Transverse colon (tissue), 4 donors: ENCODE measurements at regions not wholly inside any gene's neighbourhood (a gene's known extent, or its start where the extent isn't known, plus 50 kb on each side); places are given as distances from the start of the nearest gene placed in this dataset.

Experiments used
- DNase-seq: peaks from one replicate; pipeline ENCODE4 v3.0.0-alpha.2; 2019
- H3K27ac ChIP-seq, 4 donors: fragments of 200-600 bp; sonication (generic); 2 replicates each; pipeline ENCODE4 v1.5.1; 2016 to 2018; ENCODE audit warnings: inconsistent platforms in 4 of 4
- H3K27me3 ChIP-seq: fragments of 200-600 bp; sonication (generic); 2 replicates; pipeline ENCODE4 v1.5.1; 2017; ENCODE audit warnings: inconsistent platforms
- H3K36me3 ChIP-seq, 4 donors: fragments of 200-600 bp; sonication (generic); 2 replicates each; pipeline ENCODE4 v1.5.1; 2017 to 2019; ENCODE audit warnings: inconsistent platforms in 4 of 4
- H3K4me1 ChIP-seq, 4 donors: fragments of 200-600 bp; sonication (generic); 2 replicates each; pipeline ENCODE4 v1.5.1; 2017 to 2020; ENCODE audit warnings: inconsistent platforms in 4 of 4
- H3K4me3 ChIP-seq, 4 donors: fragments of 200-600 bp; sonication (generic); 1 replicate in 1 of 4; 2 replicates in 3 of 4; pipeline versions ENCODE4 v1.5.1 to v1.6.1; 2017 to 2019; ENCODE audit warnings: inconsistent platforms in 4 of 4
- H3K9me3 ChIP-seq, 2 donors: fragments of 200-600 bp; sonication (generic); 2 replicates each; pipeline ENCODE4 v1.5.1; 2017 to 2019; ENCODE audit warnings: inconsistent platforms in 2 of 2
- CTCF ChIP-seq, 5 experiments: fragments of 200-600 bp in 3 of 5; fragments of 450-650 bp in 2 of 5; sonication (generic) in 3 of 5; IDR thresholded peaks; 1 replicate in 2 of 5; 2 replicates in 3 of 5; pipeline ENCODE4 v1.5.1; 2016 to 2017; ENCODE audit warnings: antibody characterized with exemption in 5 of 5, inconsistent platforms in 3 of 5, mild to moderate bottlenecking in 2 of 5, moderate library complexity in 1 of 5
- EP300 ChIP-seq: sonication (generic); formaldehyde crosslinking; IDR thresholded peaks from one replicate; pipeline ENCODE4 v1.6.1; 2017; ENCODE audit warnings: antibody characterized with exemption, low read depth
- POLR2A ChIP-seq: fragments of 450-650 bp; IDR thresholded peaks from one replicate; pipeline ENCODE4 v1.6.1; 2016; ENCODE audit warnings: antibody characterized with exemption, mild to moderate bottlenecking, moderate library complexity
- POLR2AphosphoS5 ChIP-seq, 3 donors: sonication (generic); formaldehyde crosslinking; IDR thresholded peaks; one replicate each; pipeline ENCODE4 v1.6.1; 2016; ENCODE audit warnings: antibody characterized with exemption in 3 of 3
- WGBS, 2 donors: methylation state at CpG; one replicate each; pipeline ENCODE4 v1.1.5; 2018; ENCODE audit warnings: low coverage in 1 of 2; 5-methylcytosine and 5-hydroxymethylcytosine counted together
- in situ Hi-C, 4 donors: fragments of 200-750 bp; cut with MboI; loops; one replicate each; pipeline versions ENCODE4 v1.15.0 to v1.15.1; 2017; ENCODE audit warnings: low sequenced_read_pairs in 3 of 4, low pct_ligation_motif_present in 1 of 4, low pct_unique_long_range_greater_than_20kb in 1 of 4
- intact Hi-C: fragments of 100-400 bp; cut with DNase I; formaldehyde crosslinking; loops from one replicate; pipeline ENCODE4 v1.15.1; 2023; ENCODE audit warnings: low total_unique reads

DNA sequence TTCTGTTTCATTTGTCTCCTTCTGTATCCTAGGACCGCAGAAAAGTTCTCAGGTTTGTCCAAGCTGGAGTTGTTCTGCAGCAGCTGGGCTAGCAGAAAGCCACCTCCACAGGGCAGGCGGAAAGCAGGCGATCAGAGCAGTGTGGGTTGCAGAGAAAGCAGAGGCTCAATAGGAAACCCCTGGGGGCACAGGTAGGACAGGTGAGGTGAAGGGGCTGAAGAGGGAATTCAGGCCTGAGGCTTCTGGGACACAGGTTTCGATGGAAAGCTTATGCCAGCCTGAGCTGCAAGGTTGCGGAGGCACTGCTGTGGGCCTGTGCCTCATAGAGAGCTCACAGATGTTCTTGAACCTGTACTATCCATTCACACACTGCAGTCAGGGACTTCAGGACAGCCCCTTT is 194.9 kb upstream of the TPK1 start:
- in situ Hi-C loops: loop anchor here (25.0 kb wide), 1 partner anchor 1057 kb away; no protein-coding TSS in a partner anchor
- no peaks in the 10 kb centered on the region for H3K4me1 ChIP-seq
- intact Hi-C loops: no loop called here
- no peak overlapping the region for H3K27ac ChIP-seq
- H3K27me3 ChIP-seq: no peaks in the 10 kb centered on the region
- no peak for TF ChIP-seq EP300
- no peak for TF ChIP-seq CTCF (IDR thresholded peaks at IDR 0.05)
- no peak for TF ChIP-seq POLR2A
- TF ChIP-seq POLR2AphosphoS5 (IDR thresholded peaks at IDR 0.05): no peak
- WGBS, 2 donors: 91 to 92% methylated on average over 5 of the region's 5 CpGs
- H3K36me3 ChIP-seq: no peaks in the 10 kb centered on the region
- H3K9me3 ChIP-seq: no peaks in the 10 kb centered on the region
- DNase-seq: no peak
- H3K4me3 ChIP-seq: no peak overlapping the region

GRCh38 chr7:145020454-145020853 is 184.6 kb upstream of the TPK1 start:
- intact Hi-C loops (no loop called here), in situ Hi-C loops (no loop called here)
- Histone ChIP-seq H3K27me3 (no peaks in the 10 kb centered on the region), H3K36me3 (no peaks in the 10 kb centered on the region), H3K9me3 (no peaks in the 10 kb centered on the region), H3K27ac (no peak overlapping the region), H3K4me1 (no peaks in the 10 kb centered on the region), H3K4me3 (no peak overlapping the region)
- WGBS, 2 donors: 77 to 78% methylated on average over 3 of the region's 3 CpGs
- no peak for DNase-seq
- TF ChIP-seq CTCF (IDR thresholded peaks at IDR 0.05): no peak
- no peak for TF ChIP-seq EP300
- no peak for TF ChIP-seq POLR2AphosphoS5 (IDR thresholded peaks at IDR 0.05)
- TF ChIP-seq POLR2A: no peak

DNA sequence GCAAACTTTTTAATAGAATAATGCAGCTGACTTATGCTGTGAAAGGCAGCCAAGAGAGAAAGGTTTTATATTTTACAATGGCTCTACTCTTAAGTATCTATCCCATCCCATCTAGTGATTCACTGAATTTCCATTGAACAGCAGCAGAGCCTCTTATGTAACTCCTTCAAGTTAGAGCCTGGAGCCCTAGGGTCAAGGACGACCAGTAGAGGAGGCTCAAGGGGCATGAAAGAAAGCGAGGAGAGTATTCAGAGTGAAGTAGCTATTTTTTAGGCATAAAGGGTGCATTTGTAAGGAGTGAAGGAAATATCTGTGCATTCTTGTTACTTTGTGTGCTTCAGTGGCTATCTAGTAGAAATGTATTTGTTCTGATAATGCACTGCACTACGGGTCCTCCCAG is 180.2 kb upstream of the TPK1 start:
- WGBS, 2 donors: 48 to 76% methylated on average over 3 of the region's 3 CpGs
- in situ Hi-C loops: no loop called here
- no peak overlapping the region for H3K4me3 ChIP-seq
- H3K4me1 ChIP-seq: no peaks in the 10 kb centered on the region
- H3K27ac ChIP-seq: no peak overlapping the region
- TF ChIP-seq POLR2A (no peak), EP300 (no peak), CTCF (IDR thresholded peaks at IDR 0.05) (no peak), POLR2AphosphoS5 (IDR thresholded peaks at IDR 0.05) (no peak)
- intact Hi-C loops: no loop called here
- no peak for DNase-seq
- no peaks in the 10 kb centered on the region for H3K36me3 ChIP-seq
- H3K27me3 ChIP-seq: no peaks in the 10 kb centered on the region
- no peaks in the 10 kb centered on the region for H3K9me3 ChIP-seq

DNA sequence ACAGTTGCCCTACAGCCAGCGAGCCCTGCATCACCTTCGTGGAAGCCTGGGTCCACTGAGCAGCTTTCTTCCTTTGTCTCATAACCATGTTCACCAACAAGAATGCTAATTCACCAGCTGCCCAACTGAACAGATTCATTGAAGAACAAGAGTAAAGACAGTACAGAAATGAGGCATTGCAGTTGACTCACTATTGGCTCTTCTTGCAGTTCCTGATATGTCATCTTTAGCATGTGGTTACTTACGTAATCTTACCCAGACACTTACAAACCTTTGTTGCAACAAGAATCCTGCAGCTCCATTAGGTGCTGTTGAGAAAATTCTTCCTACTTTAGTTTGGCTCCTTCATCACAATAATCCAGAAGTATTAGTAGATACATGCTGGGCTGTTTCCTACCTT is 174.0 kb upstream of the TPK1 start:
- in situ Hi-C loops: no loop called here
- no peak overlapping the region for H3K4me3 ChIP-seq
- no peak for DNase-seq
- no peak for TF ChIP-seq POLR2A
- no peak for TF ChIP-seq EP300
- TF ChIP-seq CTCF (IDR thresholded peaks at IDR 0.05): no peak
- TF ChIP-seq POLR2AphosphoS5 (IDR thresholded peaks at IDR 0.05): no peak
- no peaks in the 10 kb centered on the region for H3K4me1 ChIP-seq
- WGBS, 2 donors: 83 to 90% methylated on average over 3 of the region's 3 CpGs
- no peaks in the 10 kb centered on the region for H3K9me3 ChIP-seq
- H3K36me3 ChIP-seq: no peaks in the 10 kb centered on the region
- H3K27me3 ChIP-seq: no peaks in the 10 kb centered on the region
- no peak overlapping the region for H3K27ac ChIP-seq
- intact Hi-C loops: no loop called here
